NB4 (cell line): ENCODE measurements at regions not wholly inside any gene's neighbourhood (a gene's known extent, or its start where the extent isn't known, plus 50 kb on each side); places are given as distances from the start of the nearest gene placed in this dataset.

Source experiments
- POLR2A ChIP-seq: IDR thresholded peaks from 2 replicates; pipeline ENCODE4 v1.6.1; 2011; ENCODE audit warnings: mild to moderate bottlenecking; ENCODE audit not compliant: insufficient read length; ENCODE audit errors: extremely low read depth
- TF ChIP-seq, protein P1 (sequence below): IDR thresholded peaks from one replicate; pipeline ENCODE4 v1.5.1; 2012; ENCODE audit warnings: low read depth, low read length
- TF ChIP-seq, protein P2 (sequence below): IDR thresholded peaks from 2 replicates; pipeline ENCODE4 v1.6.1; 2011; ENCODE audit warnings: low read depth, low read length

DNA sequence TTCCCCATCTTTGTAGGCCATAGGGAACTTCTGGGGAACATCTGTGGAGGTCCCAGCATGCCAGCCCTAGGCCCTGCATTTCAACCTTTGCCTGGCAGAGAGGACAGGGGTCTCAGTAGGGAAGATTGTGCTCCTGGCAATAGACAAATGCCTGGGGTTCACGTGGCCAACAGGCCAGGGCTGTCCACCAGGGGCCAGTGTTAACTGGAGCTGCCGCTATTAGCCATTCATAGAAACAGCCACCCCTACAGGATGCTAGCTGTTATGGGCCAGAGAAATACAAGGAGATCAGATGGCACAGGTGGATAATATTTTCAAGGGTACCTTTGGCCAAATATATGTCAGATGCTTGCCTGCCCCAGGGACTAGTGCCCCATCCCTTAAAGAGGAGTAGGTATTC is 932.9 kb downstream of the QKI start:
- TF ChIP-seq, protein P1, sequence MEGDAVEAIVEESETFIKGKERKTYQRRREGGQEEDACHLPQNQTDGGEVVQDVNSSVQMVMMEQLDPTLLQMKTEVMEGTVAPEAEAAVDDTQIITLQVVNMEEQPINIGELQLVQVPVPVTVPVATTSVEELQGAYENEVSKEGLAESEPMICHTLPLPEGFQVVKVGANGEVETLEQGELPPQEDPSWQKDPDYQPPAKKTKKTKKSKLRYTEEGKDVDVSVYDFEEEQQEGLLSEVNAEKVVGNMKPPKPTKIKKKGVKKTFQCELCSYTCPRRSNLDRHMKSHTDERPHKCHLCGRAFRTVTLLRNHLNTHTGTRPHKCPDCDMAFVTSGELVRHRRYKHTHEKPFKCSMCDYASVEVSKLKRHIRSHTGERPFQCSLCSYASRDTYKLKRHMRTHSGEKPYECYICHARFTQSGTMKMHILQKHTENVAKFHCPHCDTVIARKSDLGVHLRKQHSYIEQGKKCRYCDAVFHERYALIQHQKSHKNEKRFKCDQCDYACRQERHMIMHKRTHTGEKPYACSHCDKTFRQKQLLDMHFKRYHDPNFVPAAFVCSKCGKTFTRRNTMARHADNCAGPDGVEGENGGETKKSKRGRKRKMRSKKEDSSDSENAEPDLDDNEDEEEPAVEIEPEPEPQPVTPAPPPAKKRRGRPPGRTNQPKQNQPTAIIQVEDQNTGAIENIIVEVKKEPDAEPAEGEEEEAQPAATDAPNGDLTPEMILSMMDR = no peak
- TF ChIP-seq, protein P2, sequence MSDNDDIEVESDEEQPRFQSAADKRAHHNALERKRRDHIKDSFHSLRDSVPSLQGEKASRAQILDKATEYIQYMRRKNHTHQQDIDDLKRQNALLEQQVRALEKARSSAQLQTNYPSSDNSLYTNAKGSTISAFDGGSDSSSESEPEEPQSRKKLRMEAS = no peak
- TF ChIP-seq POLR2A = no peak
